NCI-H2227 (cell line): ENCODE measurements at regions not wholly inside any gene's neighbourhood (a gene's known extent, or its start where the extent isn't known, plus 50 kb on each side); places are given as distances from the start of the nearest gene placed in this dataset.

Experiments
- DNase-seq: peaks from one replicate; lab custom pipeline; 2025; ENCODE audit not compliant: unreplicated experiment; lab: John Stamatoyannopoulos, UW

DNA sequence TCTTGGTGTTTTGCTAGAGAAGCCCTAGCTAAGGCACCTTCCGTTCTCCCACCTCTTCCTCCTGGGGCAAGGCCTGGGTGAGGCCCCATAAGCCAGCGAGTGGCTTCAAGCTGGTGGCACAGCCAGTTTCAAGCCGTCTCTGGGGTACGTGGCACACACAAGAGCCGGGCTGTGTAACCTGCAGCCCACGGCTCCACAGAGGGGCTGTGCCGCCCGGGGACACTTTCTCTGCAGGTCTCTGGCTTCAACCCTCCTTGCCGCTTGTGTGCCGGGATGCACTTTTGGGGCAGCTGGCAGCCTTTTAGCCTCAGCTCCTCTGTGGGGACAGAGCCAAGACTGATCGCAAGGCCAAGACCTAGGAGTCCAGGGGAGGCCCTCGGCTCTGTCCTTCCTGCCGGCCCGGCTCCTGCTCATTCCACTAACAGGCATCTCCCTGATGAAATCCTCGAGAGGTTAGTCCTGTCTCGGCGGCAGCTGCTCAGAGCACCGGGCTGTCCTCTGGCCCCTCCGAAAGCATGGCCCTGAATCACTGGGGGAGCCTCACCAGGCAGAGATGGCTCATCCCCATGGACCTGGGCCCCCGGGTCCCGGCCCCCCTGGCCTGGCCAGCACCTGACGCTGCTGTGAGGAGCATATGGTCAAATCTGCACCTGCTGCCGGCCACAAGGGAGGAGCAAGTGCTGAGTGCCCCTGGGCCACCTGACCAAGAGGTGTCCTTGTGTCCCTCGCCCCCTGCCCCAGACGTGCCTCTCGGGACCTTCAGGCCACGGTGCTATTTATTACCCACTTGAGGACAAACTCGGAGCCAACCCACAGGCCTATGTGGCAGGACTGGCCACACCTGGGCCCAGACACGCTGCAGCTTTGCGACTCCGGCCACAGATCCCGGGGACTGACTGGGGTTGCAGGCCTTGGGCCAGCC lies 98.5 kb downstream of the METRNL start:
- DNase-seq = no peak

DNA sequence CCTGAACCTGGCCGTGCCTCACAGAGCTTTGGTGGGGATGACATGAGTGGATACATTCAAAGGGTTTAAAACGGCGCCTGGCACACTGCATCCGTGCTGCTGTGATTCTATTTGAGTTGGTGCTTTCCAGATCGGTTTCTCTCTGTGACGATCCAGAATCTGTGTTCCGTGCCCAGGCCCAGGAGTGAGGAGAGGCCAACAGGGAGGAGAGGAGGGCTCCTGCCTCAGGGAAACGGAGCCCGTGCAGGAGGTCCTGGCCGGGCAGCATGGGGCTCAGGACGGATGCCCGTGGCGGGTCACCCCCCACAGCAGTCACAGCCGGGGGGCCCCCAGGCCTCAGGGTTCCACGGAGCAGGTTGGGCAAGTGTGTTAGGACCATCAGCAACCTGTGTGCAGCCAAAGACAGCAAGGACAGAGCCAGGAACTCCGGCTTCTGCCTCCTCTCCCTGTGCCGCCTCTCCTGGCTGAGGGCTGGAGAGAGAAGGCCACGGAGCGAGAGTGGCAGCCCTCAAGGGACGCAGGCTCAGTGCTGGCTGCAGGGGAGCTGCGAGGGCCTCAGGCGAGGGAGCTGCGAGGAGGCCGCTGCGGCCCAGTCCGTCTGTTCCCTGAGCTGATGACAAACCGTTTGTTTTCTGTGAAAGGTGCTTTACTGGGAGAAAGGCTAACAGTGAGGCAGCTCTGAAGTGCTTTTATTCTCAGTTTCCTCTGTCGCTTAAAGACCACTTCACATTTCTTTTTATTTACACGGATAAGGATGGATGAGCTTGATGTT lies 99.3 kb downstream of the METRNL start:
- DNase-seq = no peak

DNA sequence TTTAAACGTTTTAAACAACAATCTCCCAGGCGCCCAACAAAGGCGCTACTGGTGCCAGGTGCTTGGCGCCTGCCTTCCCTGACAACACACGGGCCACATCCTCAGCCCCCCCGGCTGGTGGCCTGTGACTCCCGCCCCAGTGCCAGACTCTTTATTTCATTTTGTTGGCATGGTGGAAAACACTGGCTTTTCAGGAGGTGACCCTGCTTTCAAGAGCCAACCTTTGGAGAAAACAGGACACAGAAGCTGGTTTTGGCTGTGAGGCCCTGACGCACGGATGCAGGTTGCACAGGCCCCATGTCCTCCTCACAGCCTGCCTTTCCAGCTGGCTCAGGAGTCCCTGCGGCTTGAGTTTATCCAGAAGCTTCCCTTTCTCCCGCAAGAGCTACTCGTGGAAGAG lies 100.0 kb downstream of the METRNL start:
- no peak for DNase-seq

DNA sequence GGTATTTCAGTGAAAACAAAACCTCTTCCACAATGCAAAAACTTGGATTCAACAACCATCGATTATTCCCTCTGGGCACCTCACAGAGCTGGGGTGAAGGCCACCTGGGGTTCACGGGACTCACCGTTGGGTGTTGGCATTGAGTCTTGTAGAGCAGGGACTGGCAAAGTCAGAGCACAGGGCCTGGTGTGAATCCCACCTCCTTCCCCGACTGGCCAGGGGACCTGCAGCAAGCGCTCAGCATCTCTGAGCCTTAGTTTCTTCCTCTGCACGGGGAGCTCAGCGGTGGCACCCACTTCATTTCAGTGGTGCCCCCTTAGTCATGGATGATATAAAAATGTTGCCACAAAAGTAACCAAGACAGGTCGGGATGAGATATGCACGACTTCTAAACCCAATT lies 100.4 kb downstream of the METRNL start:
- no peak for DNase-seq

DNA sequence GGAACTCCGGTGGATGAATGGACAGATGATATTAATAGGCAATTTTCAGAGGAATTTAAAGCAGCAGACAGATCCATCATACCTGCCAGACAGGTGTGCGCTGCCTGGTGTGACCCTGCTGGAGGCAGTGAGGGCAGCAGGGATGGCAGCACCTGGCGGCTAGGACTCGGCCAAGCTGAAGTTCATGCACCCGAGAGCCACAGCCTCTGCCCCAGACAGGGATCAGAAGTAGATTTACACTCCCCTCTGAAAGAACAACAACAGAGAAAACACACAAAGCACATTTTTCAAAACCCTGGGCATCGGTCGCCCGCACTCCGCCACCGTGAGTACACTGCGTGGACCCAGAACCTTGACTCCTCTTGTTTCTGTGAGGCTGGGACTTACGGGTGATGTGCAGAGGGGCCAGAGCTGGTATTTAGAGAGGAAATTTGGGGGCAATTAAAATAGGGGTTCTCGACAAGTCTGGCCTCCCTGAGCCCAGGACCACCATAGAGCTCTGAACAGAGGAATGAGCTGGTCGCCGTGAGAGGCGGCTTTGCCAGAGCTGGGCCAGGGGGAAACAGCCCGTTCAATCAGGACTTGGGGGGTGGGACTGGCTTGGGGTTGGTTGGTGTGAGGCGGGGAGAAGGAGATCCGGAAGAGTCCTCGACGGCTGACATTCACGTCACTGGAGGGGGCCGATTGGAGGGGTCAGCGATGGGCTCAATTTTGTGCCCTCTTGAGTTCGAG lies 101.0 kb downstream of the METRNL start:
- DNase-seq = no peak

DNA sequence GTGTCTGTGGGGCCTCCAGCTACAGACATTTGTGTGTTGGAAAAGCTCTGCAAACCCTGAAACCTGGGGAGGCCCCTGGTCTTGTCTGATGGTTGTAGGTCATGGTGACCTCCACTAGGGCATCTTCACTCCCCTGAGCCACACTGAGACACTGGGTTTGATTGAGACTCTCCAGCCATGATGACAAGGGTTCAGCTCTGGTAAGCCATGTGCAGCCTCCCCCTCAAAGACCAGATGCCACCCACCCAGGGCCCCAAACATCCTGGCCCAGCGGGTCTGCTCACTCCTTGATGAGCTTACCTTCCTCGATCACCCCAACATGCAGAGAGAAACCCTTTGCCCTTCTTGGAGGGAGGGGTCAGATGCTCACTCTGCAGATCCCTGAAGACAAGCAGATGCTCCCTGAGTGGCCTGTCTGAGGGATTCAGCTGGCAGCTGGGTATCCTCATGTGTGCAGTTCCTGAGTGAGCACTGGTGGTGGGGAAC lies 101.6 kb downstream of the METRNL start:
- DNase-seq = no peak

DNA sequence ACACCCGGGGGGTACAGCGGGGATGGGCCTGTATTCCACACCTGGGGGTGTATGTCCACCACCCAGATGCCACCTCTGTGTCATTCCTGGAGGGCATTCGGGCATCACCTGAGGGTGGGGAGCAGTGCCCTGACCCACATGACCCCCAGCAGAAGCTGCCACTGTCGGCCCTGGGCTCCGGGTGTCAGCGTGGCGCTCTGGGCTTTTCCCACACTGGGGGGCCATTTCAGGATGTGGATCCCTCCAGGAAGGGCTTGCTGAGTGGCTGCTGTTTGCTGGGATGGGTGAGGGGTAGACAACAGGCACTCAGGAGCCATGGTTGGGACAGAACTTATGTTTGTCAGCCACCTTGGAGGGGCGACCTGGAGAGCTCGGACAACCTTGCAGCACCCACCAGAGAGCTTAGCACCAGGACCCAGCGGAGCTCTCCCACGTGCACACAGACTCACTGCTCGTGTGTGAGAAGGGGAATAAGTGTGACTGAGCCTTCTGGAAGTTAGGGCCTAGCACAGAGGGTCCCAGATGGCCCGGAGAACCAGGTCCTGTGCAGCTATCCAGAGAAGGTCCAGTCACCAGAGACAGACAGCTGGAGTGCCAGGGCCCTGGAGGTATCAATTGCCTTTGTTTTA lies 102.7 kb downstream of the METRNL start:
- DNase-seq = no peak

DNA sequence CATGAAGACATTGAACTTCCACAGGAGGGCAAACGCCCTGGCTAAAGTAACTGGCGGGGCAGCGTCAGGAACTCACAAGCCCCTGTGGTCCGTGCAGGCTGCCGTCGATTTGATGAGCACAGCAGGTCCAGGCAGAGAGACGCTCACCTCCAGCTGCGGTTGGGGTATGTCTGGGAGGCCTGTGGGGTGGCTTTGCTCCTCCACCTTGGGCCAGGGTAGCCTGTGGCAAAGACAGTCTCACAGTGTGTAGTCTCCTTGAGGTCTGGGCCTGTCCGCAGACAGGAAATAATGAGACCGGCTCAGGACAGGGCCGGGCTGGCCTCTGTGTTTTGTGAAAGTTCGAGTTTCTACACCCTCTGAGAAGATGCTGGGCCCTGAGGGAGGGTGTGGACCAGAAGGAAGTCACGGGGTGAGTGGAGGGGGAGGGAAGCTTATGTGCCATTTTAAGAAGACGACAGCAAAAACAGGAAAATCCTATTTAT lies 103.3 kb downstream of the METRNL start:
- DNase-seq = no peak

DNA sequence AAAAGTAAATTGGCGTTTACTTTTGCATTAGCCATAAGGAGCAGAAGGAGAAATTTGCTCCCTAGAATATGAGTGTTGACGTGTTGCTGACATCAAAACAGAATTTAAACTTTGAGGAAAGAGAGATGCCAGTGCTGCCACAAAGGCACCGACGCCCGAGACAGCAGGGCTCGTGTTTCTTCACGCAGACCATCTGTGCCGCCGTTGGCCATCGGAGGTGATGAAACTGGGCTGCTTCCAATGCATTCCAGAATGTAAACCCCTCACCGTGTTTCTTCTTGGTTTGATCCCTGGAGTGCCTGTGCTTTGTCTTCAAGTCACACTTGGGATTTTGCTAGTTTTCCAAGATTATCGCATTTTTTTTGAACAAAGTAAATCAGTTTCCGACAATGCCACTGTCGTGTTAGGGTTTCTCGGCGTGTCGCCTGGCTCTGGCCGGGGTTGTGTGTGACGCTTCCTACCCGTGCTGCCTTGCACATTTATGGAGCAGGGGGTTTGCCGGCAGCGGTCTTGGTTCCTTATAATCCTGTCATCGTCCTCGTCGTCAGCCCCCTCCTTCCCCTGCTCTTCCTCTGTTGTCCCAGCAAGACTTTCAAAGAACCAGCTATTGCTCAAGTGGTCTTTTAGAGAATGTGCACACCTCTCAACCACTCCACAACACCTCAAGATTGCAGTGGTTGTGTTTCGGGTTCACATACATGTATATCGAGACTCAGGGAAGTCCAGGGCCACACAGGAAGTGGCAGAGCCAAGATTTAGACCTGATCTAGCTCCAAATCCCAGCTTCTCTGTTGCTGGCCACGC lies 103.9 kb downstream of the METRNL start:
- no peak for DNase-seq

DNA sequence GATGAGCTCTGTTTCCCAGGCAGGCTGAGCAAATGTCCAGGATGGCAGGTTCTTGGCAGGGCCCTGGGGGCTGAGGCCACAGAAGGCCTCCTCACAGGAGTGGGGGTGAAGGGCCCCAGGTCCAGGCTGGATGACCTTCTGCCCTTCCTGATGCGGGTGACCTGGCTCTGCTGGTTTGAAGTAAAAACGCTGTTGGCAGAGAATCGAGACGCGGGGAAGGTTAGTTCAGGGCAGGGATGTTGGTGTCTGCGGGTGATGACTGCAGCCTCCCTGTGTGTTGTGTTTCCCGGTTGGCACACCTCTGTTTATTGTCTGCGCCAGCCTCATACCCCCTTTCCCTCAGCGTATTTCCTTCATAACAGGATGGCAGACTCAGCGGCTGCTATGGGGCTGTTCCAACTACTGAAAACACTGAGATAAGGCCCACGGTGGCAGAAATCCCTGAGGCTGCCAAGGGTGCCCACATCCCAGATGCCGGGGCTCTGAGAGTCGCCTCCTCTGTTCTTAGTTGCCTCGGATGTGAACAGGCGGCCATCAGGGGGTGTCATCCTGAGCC lies 104.6 kb downstream of the METRNL start:
- DNase-seq = no peak

DNA sequence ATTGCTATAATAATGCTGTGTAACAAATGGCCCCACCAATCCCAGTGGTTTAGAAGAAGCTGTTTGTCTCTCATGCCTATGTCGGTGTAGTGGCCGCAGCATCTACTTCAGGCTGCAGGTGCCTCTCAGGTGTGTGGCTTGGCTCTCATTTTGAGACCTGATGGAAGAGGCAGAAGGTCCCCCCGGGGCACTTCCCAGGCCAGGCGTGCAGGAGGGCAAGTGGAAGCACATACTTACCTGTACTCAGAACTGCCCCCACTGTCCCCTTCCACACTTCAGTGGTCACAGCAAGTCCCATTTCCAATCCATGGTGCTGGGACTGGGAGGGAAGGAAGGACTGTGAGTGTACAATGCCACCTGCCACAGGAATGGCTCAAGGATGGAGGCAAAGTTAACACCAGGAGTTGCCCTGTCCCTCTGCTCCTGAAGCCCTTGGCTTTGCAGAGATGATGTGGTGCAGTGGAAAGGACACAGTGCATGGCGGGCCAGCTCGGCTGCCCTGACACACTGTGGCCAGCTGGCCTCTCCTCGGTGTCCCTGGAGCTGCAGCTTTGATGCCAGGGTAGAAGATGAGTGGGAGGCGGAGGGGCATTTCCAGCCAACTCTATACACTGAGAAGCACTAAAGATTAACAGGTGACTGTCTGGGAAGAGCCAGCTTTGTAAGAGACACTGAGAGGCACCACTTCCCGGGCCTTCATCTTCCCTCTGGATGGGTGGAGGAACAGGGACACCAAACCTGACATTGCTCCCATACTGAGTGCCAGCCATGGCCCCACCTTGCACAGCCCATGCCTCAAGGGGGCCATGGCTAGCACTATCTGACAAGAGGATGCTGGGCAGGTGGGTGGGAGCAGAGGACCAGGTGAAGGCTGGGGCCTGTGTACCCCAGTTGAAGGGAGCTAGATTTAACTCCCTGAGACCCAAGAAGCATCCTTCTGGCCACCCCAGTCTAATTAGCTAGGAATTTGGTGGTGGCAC lies 105.9 kb downstream of the METRNL start:
- DNase-seq = no peak

DNA sequence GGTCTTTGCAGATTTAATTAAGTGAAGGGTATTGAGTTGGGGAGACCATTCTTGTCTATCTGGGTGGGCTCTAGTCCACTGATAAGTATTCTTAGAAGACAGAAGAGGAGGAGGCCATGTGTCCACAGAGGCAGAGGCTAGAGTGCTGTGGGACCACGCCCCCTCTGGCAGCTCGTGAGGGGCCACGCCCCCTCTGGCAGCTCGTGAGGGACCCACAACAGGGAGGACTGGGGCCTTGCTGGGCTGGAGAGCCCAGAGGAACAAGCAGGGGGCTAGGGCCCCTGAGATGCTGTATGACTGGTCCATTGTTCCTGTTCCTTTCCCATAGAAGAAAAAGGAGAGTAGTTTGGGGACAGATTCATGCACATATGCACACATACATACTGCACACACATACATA lies 106.8 kb downstream of the METRNL start:
- DNase-seq = no peak

DNA sequence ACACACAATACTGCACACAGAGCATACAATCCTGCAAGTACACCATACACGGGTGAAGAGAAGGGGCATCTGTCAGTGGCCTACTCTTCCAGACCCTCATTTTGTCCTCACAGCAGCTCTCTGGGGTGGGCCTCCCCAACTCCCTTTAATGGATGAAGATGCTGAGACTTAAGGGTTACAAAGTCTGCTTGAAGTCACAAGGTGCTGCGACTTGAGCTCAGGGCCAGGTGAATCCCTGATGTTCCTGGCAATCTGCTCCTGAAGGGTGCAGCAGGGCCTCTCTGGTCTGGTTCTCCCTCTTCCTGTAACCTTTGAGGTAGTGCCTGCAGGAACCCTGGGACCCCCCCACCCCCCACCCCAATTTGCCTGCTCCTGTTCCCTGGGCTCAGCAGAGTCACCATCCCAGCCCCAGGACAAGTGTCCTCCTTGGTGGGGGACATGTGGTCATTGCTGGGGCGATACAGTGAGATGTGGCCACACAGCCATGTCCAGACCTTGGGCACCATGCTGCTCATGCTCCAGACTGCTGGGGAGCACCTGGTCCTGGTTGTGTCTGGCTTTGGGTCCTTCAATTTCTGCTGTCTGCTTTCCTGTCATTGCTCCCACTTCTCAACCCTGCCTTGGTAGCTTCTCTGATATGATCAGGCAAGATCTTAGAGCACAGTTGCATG lies 107.5 kb downstream of the METRNL start:
- DNase-seq = no peak

DNA sequence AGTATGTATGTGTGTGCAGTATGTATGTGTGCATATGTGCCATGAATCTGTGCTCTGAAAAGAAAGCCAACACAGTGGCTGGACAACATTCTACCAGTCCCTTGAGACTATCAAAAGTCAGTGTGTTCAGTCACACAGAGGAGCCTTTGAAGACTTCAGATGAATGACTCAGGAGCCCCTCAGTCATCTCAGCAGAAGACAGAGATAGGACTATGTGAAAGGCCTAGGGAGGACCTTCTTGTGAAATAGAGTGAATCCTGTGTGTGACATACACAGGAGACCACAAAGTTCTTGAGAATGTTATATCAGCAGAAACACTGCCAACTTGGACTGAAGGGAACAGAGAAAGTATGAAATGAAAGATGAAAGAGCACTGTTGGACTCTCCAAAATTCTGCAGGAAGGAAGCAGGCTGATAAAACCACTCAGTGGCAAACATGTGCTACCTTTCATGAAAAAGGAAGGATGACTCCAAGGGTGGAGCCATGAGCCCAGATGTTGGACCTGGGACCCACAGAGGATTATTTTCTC lies 108.4 kb downstream of the METRNL start:
- DNase-seq = no peak

DNA sequence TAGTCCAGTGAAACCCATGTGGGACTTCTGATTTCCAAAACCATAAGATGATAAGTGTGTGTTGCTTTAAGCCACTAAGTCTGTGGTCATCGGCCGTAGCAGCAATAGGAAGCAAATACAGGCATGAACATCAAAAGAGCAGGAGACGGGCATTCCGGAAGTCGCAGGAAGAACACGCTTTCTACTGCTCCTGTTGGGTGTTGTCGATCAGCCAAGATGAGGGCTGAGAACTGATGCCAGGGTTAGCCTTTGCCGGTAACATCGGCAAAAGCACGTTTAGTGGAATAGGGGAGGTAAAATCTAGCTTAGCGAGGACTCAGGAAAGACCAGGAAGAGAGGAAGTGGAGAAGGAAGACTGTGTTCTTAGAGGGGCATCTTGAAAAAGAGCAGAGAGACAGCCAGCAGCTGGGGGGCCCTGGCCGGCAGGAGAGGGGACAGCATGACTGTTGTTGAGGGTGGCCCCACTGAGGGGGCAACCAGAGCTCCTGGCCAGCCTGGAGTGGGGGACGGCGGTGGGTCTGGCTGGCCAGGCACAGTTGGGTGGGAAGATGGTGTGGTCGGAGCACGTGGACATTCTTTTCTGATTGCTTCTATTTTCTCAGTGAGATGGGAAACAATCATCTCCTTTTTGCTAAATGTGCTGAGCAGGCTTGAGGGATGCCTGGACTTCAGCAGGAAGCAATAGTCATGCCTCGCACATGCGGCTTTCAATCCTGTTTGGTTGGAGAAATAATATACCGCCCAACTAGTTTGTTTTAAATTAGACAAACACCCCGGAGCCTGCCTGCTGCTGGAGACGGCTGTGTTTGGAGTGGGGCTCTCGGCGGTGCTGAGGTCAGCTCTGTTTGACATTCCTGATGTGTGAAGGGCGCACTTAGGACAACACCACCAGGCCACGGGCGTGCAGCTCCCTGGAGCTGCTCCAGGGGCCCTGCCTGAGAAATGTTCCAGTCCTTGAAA lies 109.9 kb downstream of the METRNL start:
- DNase-seq = no peak

DNA sequence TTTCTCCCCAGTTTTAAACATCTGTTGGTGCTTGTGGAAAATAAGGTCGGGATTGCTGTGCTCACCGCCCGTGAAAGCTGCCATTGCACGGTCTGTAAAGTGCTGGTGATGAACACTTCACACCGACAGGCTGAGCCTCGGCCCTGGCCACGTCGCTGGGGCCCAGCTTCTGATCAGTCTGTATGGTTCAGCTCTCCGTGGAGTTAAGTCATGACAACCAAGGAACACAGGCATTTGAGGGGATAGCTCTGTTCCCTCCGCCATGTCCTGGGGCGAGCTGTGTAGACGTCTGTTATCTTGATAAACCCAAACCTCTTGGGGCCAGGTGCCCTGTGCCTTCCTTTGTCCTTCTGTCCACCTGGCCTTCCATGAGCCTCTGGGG lies 110.6 kb downstream of the METRNL start:
- DNase-seq = no peak
